ENCODE measurements at regions not wholly inside any gene's neighbourhood (a gene's known extent, or its start where the extent isn't known, plus 50 kb on each side); places are given as distances from the start of the nearest gene placed in this dataset.

DNA sequence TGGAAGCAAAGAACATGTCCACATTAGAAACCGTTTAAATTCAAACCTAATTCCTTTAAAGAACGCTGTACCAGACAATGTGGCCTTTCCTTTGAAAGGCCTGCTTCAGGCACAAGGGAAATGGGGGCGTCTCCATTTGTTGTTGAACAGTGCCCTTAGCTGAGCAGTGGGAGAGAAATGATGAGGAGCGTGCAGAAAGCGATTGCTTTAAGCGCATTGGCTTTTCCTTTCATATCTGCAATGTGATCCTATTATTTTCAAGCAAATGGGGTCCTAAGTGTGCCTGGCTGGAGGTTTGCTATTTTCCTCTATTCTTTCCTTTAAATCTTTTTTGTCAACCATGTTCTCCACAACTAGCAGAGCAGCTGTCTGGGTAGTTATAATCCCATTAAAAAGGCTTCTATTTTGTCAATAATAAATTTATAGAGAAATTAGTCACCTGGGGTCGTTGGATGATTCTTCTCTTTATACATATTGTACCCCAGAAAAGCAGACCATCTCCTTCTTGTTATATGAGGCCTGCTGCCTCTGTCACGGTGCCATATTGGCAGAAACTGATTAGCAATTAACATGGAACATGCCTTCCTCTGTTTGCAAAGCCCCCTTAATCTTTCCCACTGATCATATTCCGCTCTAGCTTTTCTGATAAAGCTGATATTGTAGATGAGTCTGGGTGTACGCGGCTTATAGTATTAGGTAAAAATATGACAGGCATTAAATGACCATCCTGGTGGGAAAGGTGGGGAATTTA is 151.1 kb upstream of the JAG1 start (continued):
- TF ChIP-seq, protein P1, sequence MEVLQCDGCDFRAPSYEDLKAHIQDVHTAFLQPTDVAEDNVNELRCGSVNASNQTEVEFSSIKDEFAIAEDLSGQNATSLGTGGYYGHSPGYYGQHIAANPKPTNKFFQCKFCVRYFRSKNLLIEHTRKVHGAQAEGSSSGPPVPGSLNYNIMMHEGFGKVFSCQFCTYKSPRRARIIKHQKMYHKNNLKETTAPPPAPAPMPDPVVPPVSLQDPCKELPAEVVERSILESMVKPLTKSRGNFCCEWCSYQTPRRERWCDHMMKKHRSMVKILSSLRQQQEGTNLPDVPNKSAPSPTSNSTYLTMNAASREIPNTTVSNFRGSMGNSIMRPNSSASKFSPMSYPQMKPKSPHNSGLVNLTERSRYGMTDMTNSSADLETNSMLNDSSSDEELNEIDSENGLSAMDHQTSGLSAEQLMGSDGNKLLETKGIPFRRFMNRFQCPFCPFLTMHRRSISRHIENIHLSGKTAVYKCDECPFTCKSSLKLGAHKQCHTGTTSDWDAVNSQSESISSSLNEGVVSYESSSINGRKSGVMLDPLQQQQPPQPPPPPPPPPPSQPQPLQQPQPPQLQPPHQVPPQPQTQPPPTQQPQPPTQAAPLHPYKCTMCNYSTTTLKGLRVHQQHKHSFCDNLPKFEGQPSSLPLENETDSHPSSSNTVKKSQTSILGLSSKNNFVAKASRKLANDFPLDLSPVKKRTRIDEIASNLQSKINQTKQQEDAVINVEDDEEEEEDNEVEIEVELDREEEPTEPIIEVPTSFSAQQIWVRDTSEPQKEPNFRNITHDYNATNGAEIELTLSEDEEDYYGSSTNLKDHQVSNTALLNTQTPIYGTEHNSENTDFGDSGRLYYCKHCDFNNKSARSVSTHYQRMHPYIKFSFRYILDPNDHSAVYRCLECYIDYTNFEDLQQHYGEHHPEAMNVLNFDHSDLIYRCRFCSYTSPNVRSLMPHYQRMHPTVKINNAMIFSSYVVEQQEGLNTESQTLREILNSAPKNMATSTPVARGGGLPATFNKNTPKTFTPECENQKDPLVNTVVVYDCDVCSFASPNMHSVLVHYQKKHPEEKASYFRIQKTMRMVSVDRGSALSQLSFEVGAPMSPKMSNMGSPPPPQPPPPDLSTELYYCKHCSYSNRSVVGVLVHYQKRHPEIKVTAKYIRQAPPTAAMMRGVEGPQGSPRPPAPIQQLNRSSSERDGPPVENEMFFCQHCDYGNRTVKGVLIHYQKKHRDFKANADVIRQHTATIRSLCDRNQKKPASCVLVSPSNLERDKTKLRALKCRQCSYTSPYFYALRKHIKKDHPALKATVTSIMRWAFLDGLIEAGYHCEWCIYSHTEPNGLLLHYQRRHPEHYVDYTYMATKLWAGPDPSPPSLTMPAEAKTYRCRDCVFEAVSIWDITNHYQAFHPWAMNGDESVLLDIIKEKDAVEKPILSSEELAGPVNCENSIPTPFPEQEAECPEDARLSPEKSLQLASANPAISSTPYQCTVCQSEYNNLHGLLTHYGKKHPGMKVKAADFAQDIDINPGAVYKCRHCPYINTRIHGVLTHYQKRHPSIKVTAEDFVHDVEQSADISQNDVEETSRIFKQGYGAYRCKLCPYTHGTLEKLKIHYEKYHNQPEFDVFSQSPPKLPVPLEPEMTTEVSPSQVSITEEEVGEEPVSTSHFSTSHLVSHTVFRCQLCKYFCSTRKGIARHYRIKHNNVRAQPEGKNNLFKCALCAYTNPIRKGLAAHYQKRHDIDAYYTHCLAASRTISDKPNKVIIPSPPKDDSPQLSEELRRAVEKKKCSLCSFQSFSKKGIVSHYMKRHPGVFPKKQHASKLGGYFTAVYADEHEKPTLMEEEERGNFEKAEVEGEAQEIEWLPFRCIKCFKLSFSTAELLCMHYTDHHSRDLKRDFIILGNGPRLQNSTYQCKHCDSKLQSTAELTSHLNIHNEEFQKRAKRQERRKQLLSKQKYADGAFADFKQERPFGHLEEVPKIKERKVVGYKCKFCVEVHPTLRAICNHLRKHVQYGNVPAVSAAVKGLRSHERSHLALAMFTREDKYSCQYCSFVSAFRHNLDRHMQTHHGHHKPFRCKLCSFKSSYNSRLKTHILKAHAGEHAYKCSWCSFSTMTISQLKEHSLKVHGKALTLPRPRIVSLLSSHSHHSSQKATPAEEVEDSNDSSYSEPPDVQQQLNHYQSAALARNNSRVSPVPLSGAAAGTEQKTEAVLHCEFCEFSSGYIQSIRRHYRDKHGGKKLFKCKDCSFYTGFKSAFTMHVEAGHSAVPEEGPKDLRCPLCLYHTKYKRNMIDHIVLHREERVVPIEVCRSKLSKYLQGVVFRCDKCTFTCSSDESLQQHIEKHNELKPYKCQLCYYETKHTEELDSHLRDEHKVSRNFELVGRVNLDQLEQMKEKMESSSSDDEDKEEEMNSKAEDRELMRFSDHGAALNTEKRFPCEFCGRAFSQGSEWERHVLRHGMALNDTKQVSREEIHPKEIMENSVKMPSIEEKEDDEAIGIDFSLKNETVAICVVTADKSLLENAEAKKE (CRISPR knock-in tag; IDR thresholded peaks at IDR 0.05) = no peak
- TF ChIP-seq CREB1 (CRISPR knock-in tag; IDR thresholded peaks at IDR 0.05; ENCODE audit: low read depth) (no peak), NANOG (IDR thresholded peaks at IDR 0.05; ENCODE audit: borderline replicate concordance) (no peak), EZH2 (IDR thresholded peaks at IDR 0.05; ENCODE audit: low read depth, unreplicated experiment) (no peak), JUNB (IDR thresholded peaks at IDR 0.05; ENCODE audit: unreplicated experiment) (no peak), ZNF114 (CRISPR knock-in tag; IDR thresholded peaks at IDR 0.05) (no peak)
- TF ChIP-seq, protein P2, sequence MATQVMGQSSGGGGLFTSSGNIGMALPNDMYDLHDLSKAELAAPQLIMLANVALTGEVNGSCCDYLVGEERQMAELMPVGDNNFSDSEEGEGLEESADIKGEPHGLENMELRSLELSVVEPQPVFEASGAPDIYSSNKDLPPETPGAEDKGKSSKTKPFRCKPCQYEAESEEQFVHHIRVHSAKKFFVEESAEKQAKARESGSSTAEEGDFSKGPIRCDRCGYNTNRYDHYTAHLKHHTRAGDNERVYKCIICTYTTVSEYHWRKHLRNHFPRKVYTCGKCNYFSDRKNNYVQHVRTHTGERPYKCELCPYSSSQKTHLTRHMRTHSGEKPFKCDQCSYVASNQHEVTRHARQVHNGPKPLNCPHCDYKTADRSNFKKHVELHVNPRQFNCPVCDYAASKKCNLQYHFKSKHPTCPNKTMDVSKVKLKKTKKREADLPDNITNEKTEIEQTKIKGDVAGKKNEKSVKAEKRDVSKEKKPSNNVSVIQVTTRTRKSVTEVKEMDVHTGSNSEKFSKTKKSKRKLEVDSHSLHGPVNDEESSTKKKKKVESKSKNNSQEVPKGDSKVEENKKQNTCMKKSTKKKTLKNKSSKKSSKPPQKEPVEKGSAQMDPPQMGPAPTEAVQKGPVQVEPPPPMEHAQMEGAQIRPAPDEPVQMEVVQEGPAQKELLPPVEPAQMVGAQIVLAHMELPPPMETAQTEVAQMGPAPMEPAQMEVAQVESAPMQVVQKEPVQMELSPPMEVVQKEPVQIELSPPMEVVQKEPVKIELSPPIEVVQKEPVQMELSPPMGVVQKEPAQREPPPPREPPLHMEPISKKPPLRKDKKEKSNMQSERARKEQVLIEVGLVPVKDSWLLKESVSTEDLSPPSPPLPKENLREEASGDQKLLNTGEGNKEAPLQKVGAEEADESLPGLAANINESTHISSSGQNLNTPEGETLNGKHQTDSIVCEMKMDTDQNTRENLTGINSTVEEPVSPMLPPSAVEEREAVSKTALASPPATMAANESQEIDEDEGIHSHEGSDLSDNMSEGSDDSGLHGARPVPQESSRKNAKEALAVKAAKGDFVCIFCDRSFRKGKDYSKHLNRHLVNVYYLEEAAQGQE (IDR thresholded peaks at IDR 0.05; ENCODE audit: unreplicated experiment) = no peak

All from GM23338 (cell line).